PC-9 (cell line): ENCODE measurements at regions not wholly inside any gene's neighbourhood (a gene's known extent, or its start where the extent isn't known, plus 50 kb on each side); places are given as distances from the start of the nearest gene placed in this dataset.

ENCODE experiments used
- CTCF ChIP-seq: fragments of 200-600 bp; sonication (generic); conservative IDR thresholded peaks from 2 replicates; pipeline ENCODE4 v1.6.1; 2017; ENCODE audit warnings: mixed run types, antibody characterized with exemption, mild to moderate bottlenecking, moderate library complexity
- EZH2 ChIP-seq: fragments of 200-600 bp; sonication (generic); IDR thresholded peaks from 2 replicates; pipeline ENCODE4 v1.8.0; 2017; ENCODE audit warnings: antibody characterized with exemption, low read depth

GRCh38 chr14:28220391-28220790 is 546.2 kb upstream of the FOXG1 start:
- no peak for TF ChIP-seq CTCF
- no peak for TF ChIP-seq EZH2
